Endometrium (tissue), 2 donors: ENCODE measurements at regions not wholly inside any gene's neighbourhood (a gene's known extent, or its start where the extent isn't known, plus 50 kb on each side); places are given as distances from the start of the nearest gene placed in this dataset.
"Not testable (repeated sequence)": the region's sequence is repeated elsewhere in the genome, so short reads cannot be mapped to it uniquely, and the experiment has no call there.

ENCODE experiments used
- FAIRE-seq: peaks from 2 replicates; lab custom pipeline; 2012; peaks lifted over from hg19 to GRCh38; lab: Jason Lieb, UNC
- donor health status: control.
- donor health status: control.

- FAIRE-seq: no peak
These were observed 123.6 kb upstream of the TNPO1 start for GRCh38 chr5:72692651-72693442.

GRCh38 chr5:72692231-72692637 is 124.2 kb upstream of the TNPO1 start:
- no peak for FAIRE-seq

GRCh38 chr5:72691751-72692150 is 124.7 kb upstream of the TNPO1 start:
- FAIRE-seq: no peak

- FAIRE-seq: no peak
These were observed 127.5 kb upstream of the TNPO1 start for GRCh38 chr5:72688916-72689315.

- no peak for FAIRE-seq
These were observed 129.2 kb upstream of the TNPO1 start for GRCh38 chr5:72687288-72687687.

GRCh38 chr5:72682561-72682960 is 133.9 kb upstream of the TNPO1 start:
- no peak for FAIRE-seq

- FAIRE-seq: no peak
These were observed 134.7 kb upstream of the TNPO1 start for GRCh38 chr5:72681781-72682180.

- FAIRE-seq: no peak
These were observed 139.0 kb upstream of the TNPO1 start for GRCh38 chr5:72677447-72677846.

- not testable (repeated sequence) for FAIRE-seq
These were observed 139.6 kb upstream of the TNPO1 start for GRCh38 chr5:72676831-72677230.

GRCh38 chr5:72673623-72674022 is 142.8 kb upstream of the TNPO1 start:
- no peak for FAIRE-seq

- FAIRE-seq: no peak
These were observed 143.3 kb upstream of the TNPO1 start for GRCh38 chr5:72673180-72673579.

GRCh38 chr5:72667708-72668107 is 148.8 kb upstream of the TNPO1 start:
- FAIRE-seq: no peak

GRCh38 chr5:72662936-72663335 is 153.5 kb upstream of the TNPO1 start:
- FAIRE-seq: no peak

GRCh38 chr5:72662305-72662704 is 154.2 kb upstream of the TNPO1 start:
- FAIRE-seq: no peak

- FAIRE-seq: no peak
These were observed 154.2 kb upstream of the ZNF366 start for GRCh38 chr5:72661405-72661804.

- no peak for FAIRE-seq
These were observed 152.5 kb upstream of the ZNF366 start for GRCh38 chr5:72659726-72660125.

GRCh38 chr5:72658761-72659540 is 151.7 kb upstream of the ZNF366 start:
- no peak for FAIRE-seq

- FAIRE-seq: no peak
These were observed 151.0 kb upstream of the ZNF366 start for GRCh38 chr5:72658161-72658560.

GRCh38 chr5:72656756-72657513 is 149.7 kb upstream of the ZNF366 start:
- FAIRE-seq: no peak

GRCh38 chr5:72656331-72656730 is 149.1 kb upstream of the ZNF366 start:
- no peak for FAIRE-seq

GRCh38 chr5:72654231-72654630 is 147.0 kb upstream of the ZNF366 start:
- no peak for FAIRE-seq

- no peak for FAIRE-seq
These were observed 146.4 kb upstream of the ZNF366 start for GRCh38 chr5:72653586-72653985.

- no peak for FAIRE-seq
These were observed 144.6 kb upstream of the ZNF366 start for GRCh38 chr5:72651779-72652178.
